MM.1S (cell line): ENCODE measurements at regions not wholly inside any gene's neighbourhood (a gene's known extent, or its start where the extent isn't known, plus 50 kb on each side); places are given as distances from the start of the nearest gene placed in this dataset.

Experiments
- DNase-seq: peaks from one replicate; pipeline ENCODE4 v3.0.0-alpha.2; 2015
- H2AFZ ChIP-seq: fragments of 300-600 bp; sonication (generic); 2 replicates; pipeline ENCODE4 v1.6.0; 2016; ENCODE audit warnings: antibody characterized with exemption, low read length
- H3F3A ChIP-seq: fragments of 300-600 bp; sonication (generic); 2 replicates; pipeline ENCODE4 v1.6.1; 2016; ENCODE audit warnings: mild to moderate bottlenecking, antibody characterized with exemption, low read length, moderate library complexity, mixed read lengths; ENCODE audit not compliant: insufficient read depth
- H3K27ac ChIP-seq: fragments of 300-600 bp; sonication (generic); 2 replicates; pipeline ENCODE4 v1.5.1; 2016; ENCODE audit warnings: mild to moderate bottlenecking, low read length
- H3K27me3 ChIP-seq: fragments of 300-600 bp; sonication (generic); replicated peaks from 2 replicates; pipeline ENCODE4 v1.6.0; 2016; ENCODE audit warnings: low read length; ENCODE audit not compliant: insufficient read depth
- H3K36me3 ChIP-seq: fragments of 300-600 bp; sonication (generic); replicated peaks from 2 replicates; pipeline ENCODE4 v1.6.1; 2016; ENCODE audit warnings: mild to moderate bottlenecking, low read length, mixed read lengths; ENCODE audit not compliant: insufficient read depth
- H3K4me1 ChIP-seq: fragments of 300-600 bp; sonication (generic); 2 replicates; pipeline ENCODE4 v1.6.1; 2016; ENCODE audit warnings: low read length, mixed read lengths
- H3K4me2 ChIP-seq: fragments of 300-600 bp; sonication (generic); 2 replicates; pipeline ENCODE4 v1.6.0; 2016; ENCODE audit warnings: low read depth, low read length
- H3K4me3 ChIP-seq: fragments of 300-600 bp; sonication (generic); 2 replicates; pipeline ENCODE4 v1.5.1; 2016; ENCODE audit warnings: low read length, mixed read lengths
- H3K79me2 ChIP-seq: fragments of 300-600 bp; sonication (generic); 2 replicates; pipeline ENCODE4 v1.6.1; 2016; ENCODE audit warnings: mixed run types, low read length, mixed read lengths
- H3K9ac ChIP-seq: fragments of 300-600 bp; sonication (generic); 2 replicates; pipeline ENCODE4 v1.6.1; 2016; ENCODE audit warnings: low read length, mixed read lengths
- H3K9me2 ChIP-seq: fragments of 300-600 bp; sonication (generic); replicated peaks from 2 replicates; pipeline ENCODE4 v1.6.1; 2016; ENCODE audit warnings: mild to moderate bottlenecking, low read length, mixed read lengths; ENCODE audit not compliant: insufficient read depth
- H3K9me3 ChIP-seq: fragments of 300-600 bp; sonication (generic); replicated peaks from 2 replicates; pipeline ENCODE4 v1.6.1; 2016; ENCODE audit warnings: mild to moderate bottlenecking, low read length, mixed read lengths; ENCODE audit not compliant: insufficient read depth
- H4K20me1 ChIP-seq: fragments of 300-600 bp; sonication (generic); 2 replicates; pipeline ENCODE4 v1.6.1; 2016; ENCODE audit warnings: mild to moderate bottlenecking, low read length, moderate library complexity, mixed read lengths; ENCODE audit not compliant: insufficient read depth
- CTCF ChIP-seq: fragments of 300-600 bp; sonication (generic); IDR thresholded peaks from 2 replicates; pipeline ENCODE4 v1.5.1; 2016; ENCODE audit warnings: antibody characterized with exemption, low read length, mixed read lengths
- EZH2 ChIP-seq: fragments of 300-600 bp; sonication (generic); optimal IDR thresholded peaks from 2 replicates; pipeline ENCODE3; 2017; ENCODE audit warnings: low read depth, mild to moderate bottlenecking, antibody characterized with exemption, low read length, mixed read lengths
- EZH2phosphoT487 ChIP-seq: fragments of 300-600 bp; sonication (generic); IDR thresholded peaks from 2 replicates; pipeline ENCODE4 v1.6.1; 2018; ENCODE audit warnings: antibody characterized with exemption, low read length

- H4K20me1 ChIP-seq: no peaks in the 10 kb centered on the region
- 0 out of 2 replicates have a peak, but pooled peaks cover 4% of the 10 kb centered on the region for H3K4me1 ChIP-seq
- no peaks in the 10 kb centered on the region for H3F3A ChIP-seq
- H3K4me3 ChIP-seq: peak overlapping the region; percentile 31
- H3K9ac ChIP-seq: no peak overlapping the region
- no peaks in the 10 kb centered on the region for H3K9me3 ChIP-seq
- peak overlapping the region; percentile 50 for H2AFZ ChIP-seq
- H3K4me2 ChIP-seq: peak overlapping the region; percentile 53
- TF ChIP-seq CTCF (no peak), EZH2 (no peak), EZH2phosphoT487 (no peak)
- H3K27me3 ChIP-seq: no peaks in the 10 kb centered on the region
- no peaks in the 10 kb centered on the region for H3K36me3 ChIP-seq
- no peaks in the 10 kb centered on the region for H3K79me2 ChIP-seq
- DNase-seq: peak; percentile 59
- no peak overlapping the region for H3K27ac ChIP-seq
- H3K9me2 ChIP-seq: no peaks in the 10 kb centered on the region
Observed at GRCh38 chr1:168921629-168922028, 184.9 kb upstream of the ATP1B1 start.

- DNase-seq: no peak
- H3K4me2 ChIP-seq: no peak overlapping the region
- H3K27me3 ChIP-seq: no peaks in the 10 kb centered on the region
- TF ChIP-seq EZH2 (no peak), EZH2phosphoT487 (no peak), CTCF (no peak)
- no peak overlapping the region for H3K27ac ChIP-seq
- no peaks in the 10 kb centered on the region for H3K79me2 ChIP-seq
- no peaks in the 10 kb centered on the region for H3K36me3 ChIP-seq
- H3K4me1 ChIP-seq: 0 out of 2 replicates have a peak, but pooled peaks cover 4% of the 10 kb centered on the region
- no peak overlapping the region for H2AFZ ChIP-seq
- no peaks in the 10 kb centered on the region for H3F3A ChIP-seq
- no peaks in the 10 kb centered on the region for H4K20me1 ChIP-seq
- no peaks in the 10 kb centered on the region for H3K9me3 ChIP-seq
- no peak overlapping the region for H3K4me3 ChIP-seq
- no peak overlapping the region for H3K9ac ChIP-seq
- no peaks in the 10 kb centered on the region for H3K9me2 ChIP-seq
Observed at GRCh38 chr1:168923521-168924136, 182.9 kb upstream of the ATP1B1 start.

GRCh38 chr1:168924976-168925375 lies 181.5 kb upstream of the ATP1B1 start:
- no peaks in the 10 kb centered on the region for H3K79me2 ChIP-seq
- H3K4me3 ChIP-seq: no peak overlapping the region
- TF ChIP-seq CTCF: no peak
- TF ChIP-seq EZH2: no peak
- TF ChIP-seq EZH2phosphoT487: no peak
- no peak overlapping the region for H3K27ac ChIP-seq
- no peaks in the 10 kb centered on the region for H3K9me2 ChIP-seq
- no peak overlapping the region for H2AFZ ChIP-seq
- no peaks in the 10 kb centered on the region for H4K20me1 ChIP-seq
- no peak overlapping the region for H3K9ac ChIP-seq
- DNase-seq: no peak
- H3K4me1 ChIP-seq: 0 out of 2 replicates have a peak, but pooled peaks cover 4% of the 10 kb centered on the region
- no peaks in the 10 kb centered on the region for H3K27me3 ChIP-seq
- H3K9me3 ChIP-seq: no peaks in the 10 kb centered on the region
- no peaks in the 10 kb centered on the region for H3K36me3 ChIP-seq
- H3K4me2 ChIP-seq: no peak overlapping the region
- H3F3A ChIP-seq: no peaks in the 10 kb centered on the region
